ENCODE measurements at regions not wholly inside any gene's neighbourhood (a gene's known extent, or its start where the extent isn't known, plus 50 kb on each side); places are given as distances from the start of the nearest gene placed in this dataset.

DNA sequence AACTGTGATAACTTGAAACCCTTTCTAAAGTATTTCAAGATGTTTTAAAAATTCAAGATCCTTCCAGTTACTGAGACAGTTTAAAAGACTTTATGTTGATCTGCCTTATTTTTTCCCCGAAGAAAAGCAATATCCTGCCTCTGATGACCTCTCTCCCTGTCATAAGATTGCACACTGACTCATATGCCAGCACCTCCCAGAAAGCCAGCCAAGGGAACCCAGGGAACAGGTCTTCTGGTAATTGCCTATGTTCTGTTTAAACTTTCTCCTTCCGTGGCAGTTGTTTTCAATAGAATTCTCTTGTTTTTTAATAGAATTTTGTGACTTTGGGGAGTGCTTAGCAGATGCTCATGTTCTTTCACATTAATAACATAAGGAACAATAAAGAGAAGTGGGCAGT, 300.2 kb upstream of the PRKD1 start:
- TF ChIP-seq, protein P1, sequence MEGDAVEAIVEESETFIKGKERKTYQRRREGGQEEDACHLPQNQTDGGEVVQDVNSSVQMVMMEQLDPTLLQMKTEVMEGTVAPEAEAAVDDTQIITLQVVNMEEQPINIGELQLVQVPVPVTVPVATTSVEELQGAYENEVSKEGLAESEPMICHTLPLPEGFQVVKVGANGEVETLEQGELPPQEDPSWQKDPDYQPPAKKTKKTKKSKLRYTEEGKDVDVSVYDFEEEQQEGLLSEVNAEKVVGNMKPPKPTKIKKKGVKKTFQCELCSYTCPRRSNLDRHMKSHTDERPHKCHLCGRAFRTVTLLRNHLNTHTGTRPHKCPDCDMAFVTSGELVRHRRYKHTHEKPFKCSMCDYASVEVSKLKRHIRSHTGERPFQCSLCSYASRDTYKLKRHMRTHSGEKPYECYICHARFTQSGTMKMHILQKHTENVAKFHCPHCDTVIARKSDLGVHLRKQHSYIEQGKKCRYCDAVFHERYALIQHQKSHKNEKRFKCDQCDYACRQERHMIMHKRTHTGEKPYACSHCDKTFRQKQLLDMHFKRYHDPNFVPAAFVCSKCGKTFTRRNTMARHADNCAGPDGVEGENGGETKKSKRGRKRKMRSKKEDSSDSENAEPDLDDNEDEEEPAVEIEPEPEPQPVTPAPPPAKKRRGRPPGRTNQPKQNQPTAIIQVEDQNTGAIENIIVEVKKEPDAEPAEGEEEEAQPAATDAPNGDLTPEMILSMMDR (IDR thresholded peaks at IDR 0.05; ENCODE audit: insufficient read depth, low read length), result no peak
- no peak for TF ChIP-seq POLR2AphosphoS5 (IDR thresholded peaks at IDR 0.05; ENCODE audit: low read depth)

Measured in HL-60 (cell line).